Rectal smooth muscle tissue (tissue), 1 donor: ENCODE measurements at regions not wholly inside any gene's neighbourhood (a gene's known extent, or its start where the extent isn't known, plus 50 kb on each side); places are given as distances from the start of the nearest gene placed in this dataset.

Experiments used
- H3K27ac ChIP-seq: one replicate; pipeline ENCODE4 v1.7.0; 2013; ENCODE audit warnings: low read depth, low read length, inconsistent platforms
- H3K27me3 ChIP-seq: one replicate; pipeline ENCODE4 v1.7.0; 2013; ENCODE audit warnings: low read length; ENCODE audit not compliant: control insufficient read depth, insufficient read depth
- H3K36me3 ChIP-seq: one replicate; pipeline ENCODE4 v1.7.0; 2013; ENCODE audit warnings: low read length; ENCODE audit not compliant: control insufficient read depth, insufficient read depth
- H3K4me1 ChIP-seq: one replicate; pipeline ENCODE4 v1.7.0; 2013; ENCODE audit warnings: low read length; ENCODE audit not compliant: control insufficient read depth, insufficient read depth
- H3K4me3 ChIP-seq: one replicate; pipeline ENCODE4 v1.7.0; 2013; ENCODE audit warnings: low read length
- H3K9ac ChIP-seq: one replicate; pipeline ENCODE4 v1.7.0; 2013; ENCODE audit warnings: low read length

- no peaks in the 10 kb centered on the region for H3K4me1 ChIP-seq
- H3K27ac ChIP-seq: no peak overlapping the region
- no peaks in the 10 kb centered on the region for H3K27me3 ChIP-seq
- no peaks in the 10 kb centered on the region for H3K36me3 ChIP-seq
- no peak overlapping the region for H3K4me3 ChIP-seq
- H3K9ac ChIP-seq: no peak overlapping the region
Measured at GRCh38 chr9:11915699-11916098, 777.5 kb upstream of the TYRP1 start.

GRCh38 chr9:11928871-11929321 lies 764.3 kb upstream of the TYRP1 start:
- Histone ChIP-seq H3K36me3 (no peaks in the 10 kb centered on the region), H3K9ac (no peak overlapping the region), H3K27me3 (no peaks in the 10 kb centered on the region), H3K4me1 (no peaks in the 10 kb centered on the region), H3K4me3 (no peak overlapping the region), H3K27ac (no peak overlapping the region)

- no peaks in the 10 kb centered on the region for H3K36me3 ChIP-seq
- H3K4me3 ChIP-seq: no peak overlapping the region
- H3K27ac ChIP-seq: no peak overlapping the region
- H3K27me3 ChIP-seq: no peaks in the 10 kb centered on the region
- H3K9ac ChIP-seq: no peak overlapping the region
- H3K4me1 ChIP-seq: no peaks in the 10 kb centered on the region
Measured at GRCh38 chr9:11931109-11931508, 762.1 kb upstream of the TYRP1 start.

- H3K27ac ChIP-seq: no peak overlapping the region
- no peaks in the 10 kb centered on the region for H3K4me1 ChIP-seq
- H3K36me3 ChIP-seq: no peaks in the 10 kb centered on the region
- no peaks in the 10 kb centered on the region for H3K27me3 ChIP-seq
- no peak overlapping the region for H3K9ac ChIP-seq
- no peak overlapping the region for H3K4me3 ChIP-seq
Measured at GRCh38 chr9:11931751-11932150, 761.4 kb upstream of the TYRP1 start.

- Histone ChIP-seq H3K36me3 (no peaks in the 10 kb centered on the region), H3K4me1 (no peaks in the 10 kb centered on the region), H3K4me3 (no peak overlapping the region), H3K27ac (no peak overlapping the region), H3K9ac (no peak overlapping the region), H3K27me3 (no peaks in the 10 kb centered on the region)
Measured at GRCh38 chr9:11933926-11934325, 759.3 kb upstream of the TYRP1 start.

- no peak overlapping the region for H3K4me3 ChIP-seq
- H3K27me3 ChIP-seq: no peaks in the 10 kb centered on the region
- no peak overlapping the region for H3K9ac ChIP-seq
Measured at GRCh38 chr9:11946531-11946930, 746.7 kb upstream of the TYRP1 start.

GRCh38 chr9:11962327-11962726 lies 730.9 kb upstream of the TYRP1 start:
- H3K27ac ChIP-seq: no peak overlapping the region
- no peak overlapping the region for H3K4me3 ChIP-seq
- H3K27me3 ChIP-seq: no peaks in the 10 kb centered on the region
- H3K36me3 ChIP-seq: no peaks in the 10 kb centered on the region
- H3K9ac ChIP-seq: no peak overlapping the region
- no peaks in the 10 kb centered on the region for H3K4me1 ChIP-seq

More at GRCh38 chr9:11946531-11946930, 746.7 kb upstream of the TYRP1 start:
- H3K36me3 ChIP-seq: no peaks in the 10 kb centered on the region
- no peak overlapping the region for H3K27ac ChIP-seq
- H3K4me1 ChIP-seq: no peaks in the 10 kb centered on the region

- H3K36me3 ChIP-seq: no peaks in the 10 kb centered on the region
- no peak overlapping the region for H3K27ac ChIP-seq
- no peak overlapping the region for H3K4me3 ChIP-seq
- H3K9ac ChIP-seq: no peak overlapping the region
- no peaks in the 10 kb centered on the region for H3K27me3 ChIP-seq
- H3K4me1 ChIP-seq: no peaks in the 10 kb centered on the region
Measured at GRCh38 chr9:11966786-11967185, 726.4 kb upstream of the TYRP1 start.

GRCh38 chr9:11968631-11969030 lies 724.6 kb upstream of the TYRP1 start:
- H3K27ac ChIP-seq: no peak overlapping the region

GRCh38 chr9:11973011-11973410 lies 720.2 kb upstream of the TYRP1 start:
- Histone ChIP-seq H3K36me3 (no peaks in the 10 kb centered on the region), H3K4me3 (no peak overlapping the region), H3K4me1 (no peaks in the 10 kb centered on the region), H3K27ac (no peak overlapping the region), H3K9ac (no peak overlapping the region), H3K27me3 (no peaks in the 10 kb centered on the region)

More at GRCh38 chr9:11968631-11969030, 724.6 kb upstream of the TYRP1 start:
- Histone ChIP-seq H3K27me3 (no peaks in the 10 kb centered on the region), H3K36me3 (no peaks in the 10 kb centered on the region), H3K9ac (no peak overlapping the region), H3K4me3 (no peak overlapping the region), H3K4me1 (no peaks in the 10 kb centered on the region)

- no peak overlapping the region for H3K9ac ChIP-seq
- no peak overlapping the region for H3K27ac ChIP-seq
- H3K27me3 ChIP-seq: no peaks in the 10 kb centered on the region
Measured at GRCh38 chr9:11973511-11973910, 719.7 kb upstream of the TYRP1 start.

GRCh38 chr9:11992866-11993265 lies 700.3 kb upstream of the TYRP1 start:
- Histone ChIP-seq H3K9ac (no peak overlapping the region), H3K27ac (no peak overlapping the region)

More at GRCh38 chr9:11973511-11973910, 719.7 kb upstream of the TYRP1 start:
- no peaks in the 10 kb centered on the region for H3K36me3 ChIP-seq
- H3K4me1 ChIP-seq: no peaks in the 10 kb centered on the region
- H3K4me3 ChIP-seq: no peak overlapping the region

GRCh38 chr9:12014488-12014887 lies 678.7 kb upstream of the TYRP1 start:
- H3K9ac ChIP-seq: no peak overlapping the region
- no peaks in the 10 kb centered on the region for H3K4me1 ChIP-seq
- H3K36me3 ChIP-seq: no peaks in the 10 kb centered on the region
- H3K4me3 ChIP-seq: no peak overlapping the region
- H3K27me3 ChIP-seq: no peaks in the 10 kb centered on the region
- no peak overlapping the region for H3K27ac ChIP-seq

More at GRCh38 chr9:11992866-11993265, 700.3 kb upstream of the TYRP1 start:
- no peak overlapping the region for H3K4me3 ChIP-seq
- H3K36me3 ChIP-seq: no peaks in the 10 kb centered on the region
- H3K4me1 ChIP-seq: no peaks in the 10 kb centered on the region
- no peaks in the 10 kb centered on the region for H3K27me3 ChIP-seq
